Hepatocyte (in vitro differentiated cells): ENCODE measurements at regions not wholly inside any gene's neighbourhood (a gene's known extent, or its start where the extent isn't known, plus 50 kb on each side); places are given as distances from the start of the nearest gene placed in this dataset.
"Not testable (repeated sequence)": the region's sequence is repeated elsewhere in the genome, so short reads cannot be mapped to it uniquely, and the experiment has no call there.

Source experiments
- DNase-seq: peaks from one replicate; pipeline ENCODE4 v3.0.0-alpha.2; 2016; ENCODE audit warnings: low spot score
- H2AFZ ChIP-seq: fragments of 200-600 bp; sonication (generic); 2 replicates; pipeline ENCODE4 v1.6.0; 2016; ENCODE audit warnings: antibody characterized with exemption, mild to moderate bottlenecking
- H3K27ac ChIP-seq: fragments of 200-600 bp; sonication (generic); 2 replicates; pipeline ENCODE4 v1.5.1; 2016; ENCODE audit warnings: mild to moderate bottlenecking
- H3K27me3 ChIP-seq: fragments of 200-600 bp; sonication (generic); 2 replicates; pipeline ENCODE4 v1.6.1; 2016
- H3K36me3 ChIP-seq: fragments of 200-600 bp; sonication (generic); replicated peaks from 2 replicates; pipeline ENCODE4 v1.5.1; 2016; ENCODE audit warnings: low read depth; ENCODE audit not compliant: insufficient read depth
- H3K4me1 ChIP-seq: fragments of 200-600 bp; sonication (generic); 2 replicates; pipeline ENCODE4 v1.5.1; 2016; ENCODE audit warnings: mild to moderate bottlenecking, moderate library complexity; ENCODE audit not compliant: insufficient read depth
- H3K4me2 ChIP-seq: fragments of 200-600 bp; sonication (generic); 2 replicates; pipeline ENCODE4 v1.6.0; 2016
- H3K4me3 ChIP-seq: fragments of 200-600 bp; sonication (generic); 2 replicates; pipeline ENCODE4 v1.5.1; 2016; ENCODE audit warnings: mild to moderate bottlenecking
- H3K79me2 ChIP-seq: fragments of 200-600 bp; sonication (generic); 2 replicates; pipeline ENCODE4 v1.6.0; 2017; ENCODE audit warnings: mild to moderate bottlenecking
- H3K9me2 ChIP-seq: fragments of 200-600 bp; sonication (generic); replicated peaks from 2 replicates; pipeline ENCODE4 v1.6.0; 2017; ENCODE audit warnings: mild to moderate bottlenecking; ENCODE audit not compliant: insufficient read depth
- H3K9me3 ChIP-seq: fragments of 200-600 bp; sonication (generic); 2 replicates; pipeline ENCODE4 v1.5.1; 2016; ENCODE audit warnings: low read depth, mild to moderate bottlenecking
- H4K20me1 ChIP-seq: fragments of 200-600 bp; sonication (generic); 2 replicates; pipeline ENCODE4 v1.6.0; 2016; ENCODE audit warnings: mild to moderate bottlenecking; ENCODE audit not compliant: insufficient read depth, poor library complexity, severe bottlenecking
- CTCF ChIP-seq: fragments of 200-600 bp; sonication (generic); IDR thresholded peaks from 2 replicates; pipeline ENCODE4 v1.5.1; 2016; ENCODE audit warnings: antibody characterized with exemption, mild to moderate bottlenecking; ENCODE audit not compliant: poor library complexity
- EZH2 ChIP-seq: fragments of 200-600 bp; sonication (generic); IDR thresholded peaks from 2 replicates; pipeline ENCODE4 v1.6.1; 2016; ENCODE audit warnings: antibody characterized with exemption, mild to moderate bottlenecking, borderline replicate concordance
- EZH2phosphoT487 ChIP-seq: fragments of 200-600 bp; sonication (generic); IDR thresholded peaks from one replicate; pipeline ENCODE4 v1.6.1; 2018; ENCODE audit warnings: antibody characterized with exemption, mild to moderate bottlenecking, low read depth, moderate library complexity; ENCODE audit not compliant: unreplicated experiment, severe bottlenecking
- WGBS: methylation state at CpG from one replicate; pipeline ENCODE4 v1.1.6; 2016; ENCODE audit warnings: low lambda C conversion rate; ENCODE audit errors: missing lambda C conversion rate; 5-methylcytosine and 5-hydroxymethylcytosine counted together

- no peak for DNase-seq
- no peak for TF ChIP-seq CTCF
- no peak for TF ChIP-seq EZH2
- no peak for TF ChIP-seq EZH2phosphoT487
- Histone ChIP-seq H3K9me2 (no peaks in the 10 kb centered on the region), H3K4me2 (no peak overlapping the region), H3K9me3 (no peaks in the 10 kb centered on the region), H3K79me2 (no peaks in the 10 kb centered on the region), H3K4me3 (no peak overlapping the region), H3K36me3 (no peaks in the 10 kb centered on the region), H3K27me3 (no peaks in the 10 kb centered on the region), H4K20me1 (no peaks in the 10 kb centered on the region), H2AFZ (no peak overlapping the region), H3K27ac (no peak overlapping the region), H3K4me1 (no peaks in the 10 kb centered on the region)
These were observed 623.3 kb downstream of the C12orf50 start for GRCh38 chr12:87405918-87406317.

GRCh38 chr12:87394168-87394567 lies 635.0 kb downstream of the C12orf50 start:
- not testable (repeated sequence) for H3K36me3 ChIP-seq, H3K79me2 ChIP-seq, DNase-seq, H4K20me1 ChIP-seq, H2AFZ ChIP-seq, H3K27me3 ChIP-seq, H3K9me2 ChIP-seq, H3K4me3 ChIP-seq, H3K4me2 ChIP-seq, H3K27ac ChIP-seq, H3K9me3 ChIP-seq, H3K4me1 ChIP-seq
- WGBS, result 83% methylated on average over 4 of the region's 4 CpGs

- Histone ChIP-seq H3K9me3 (no peaks in the 10 kb centered on the region), H3K4me1 (peaks cover 3% of the 10 kb centered on the region), H3K36me3 (no peaks in the 10 kb centered on the region), H2AFZ (no peak overlapping the region), H3K4me3 (no peak overlapping the region), H3K27me3 (no peaks in the 10 kb centered on the region), H3K79me2 (no peaks in the 10 kb centered on the region), H3K4me2 (no peak overlapping the region), H3K9me2 (no peaks in the 10 kb centered on the region), H4K20me1 (no peaks in the 10 kb centered on the region), H3K27ac (no peak overlapping the region)
- no peak for DNase-seq
- 58% methylated on average over 3 of the region's 3 CpGs for WGBS
- TF ChIP-seq EZH2phosphoT487 (no peak), EZH2 (no peak), CTCF (no peak)
These were observed 640.8 kb downstream of the C12orf50 start for GRCh38 chr12:87388376-87388775.

- no peak overlapping the region for H3K4me3 ChIP-seq
These were observed 643.9 kb downstream of the C12orf50 start for GRCh38 chr12:87385322-87385721.

More at GRCh38 chr12:87385322-87385721, 643.9 kb downstream of the C12orf50 start:
- no peak for DNase-seq
- Histone ChIP-seq H4K20me1 (no peaks in the 10 kb centered on the region), H2AFZ (no peak overlapping the region), H3K79me2 (no peaks in the 10 kb centered on the region), H3K36me3 (no peaks in the 10 kb centered on the region), H3K27ac (no peak overlapping the region), H3K9me3 (no peaks in the 10 kb centered on the region), H3K27me3 (no peaks in the 10 kb centered on the region), H3K4me2 (no peak overlapping the region), H3K4me1 (peaks cover 14% of the 10 kb centered on the region), H3K9me2 (no peaks in the 10 kb centered on the region)
- TF ChIP-seq EZH2, result no peak
- no peak for TF ChIP-seq CTCF
- no peak for TF ChIP-seq EZH2phosphoT487
